Astrocyte (in vitro differentiated cells and primary cell): ENCODE measurements at regions not wholly inside any gene's neighbourhood (a gene's known extent, or its start where the extent isn't known, plus 50 kb on each side); places are given as distances from the start of the nearest gene placed in this dataset.

Source experiments
- DNase-seq: peaks from one replicate; pipeline ENCODE4 v3.0.0-alpha.2; 2010; ENCODE audit warnings: low read depth
- FAIRE-seq: peaks from 2 replicates; lab custom pipeline; 2011; peaks lifted over from hg19 to GRCh38; lab: Jason Lieb, UNC
- H2AFZ ChIP-seq: 2 replicates; pipeline ENCODE4 v1.6.0; 2012; ENCODE audit warnings: low read depth, low read length, inconsistent platforms
- H3K27ac ChIP-seq: 2 replicates; pipeline ENCODE4 v1.5.1; 2011; ENCODE audit warnings: low read depth, low read length, inconsistent platforms
- H3K27me3 ChIP-seq: 2 replicates; pipeline ENCODE4 v1.6.0; 2011; ENCODE audit warnings: low read length, inconsistent platforms; ENCODE audit not compliant: insufficient read depth
- H3K36me3 ChIP-seq: 2 replicates; pipeline ENCODE4 v1.5.1; 2011; ENCODE audit warnings: low read length, inconsistent platforms; ENCODE audit not compliant: insufficient read depth
- H3K4me1 ChIP-seq: 2 replicates; pipeline ENCODE4 v1.5.1; 2011; ENCODE audit warnings: low read length, inconsistent platforms; ENCODE audit not compliant: insufficient read depth
- H3K4me2 ChIP-seq: 2 replicates; pipeline ENCODE4 v1.6.0; 2012; ENCODE audit warnings: low read length, inconsistent platforms
- H3K4me3 ChIP-seq: 2 replicates; pipeline ENCODE4 v1.5.1; 2011; ENCODE audit warnings: low read depth, mild to moderate bottlenecking, low read length, inconsistent platforms; ENCODE audit not compliant: insufficient read depth
- H3K79me2 ChIP-seq: 2 replicates; pipeline ENCODE4 v1.6.0; 2012; ENCODE audit warnings: mild to moderate bottlenecking, low read length, inconsistent platforms; ENCODE audit not compliant: insufficient read depth
- H3K9ac ChIP-seq: 2 replicates; pipeline ENCODE4 v1.6.0; 2012; ENCODE audit warnings: mild to moderate bottlenecking, low read length, inconsistent platforms
- H3K9me3 ChIP-seq: 2 replicates; pipeline ENCODE4 v1.5.1; 2012; ENCODE audit warnings: low read depth, mild to moderate bottlenecking, low read length, inconsistent platforms; ENCODE audit not compliant: insufficient read depth
- H4K20me1 ChIP-seq: 2 replicates; pipeline ENCODE4 v1.6.0; 2012; ENCODE audit warnings: low read length, inconsistent platforms; ENCODE audit not compliant: insufficient read depth
- H3K27ac Mint-ChIP-seq: one replicate; pipeline ENCODE4 v1.8.0; 2021; ENCODE audit warnings: mild to moderate bottlenecking, mixed read lengths; ENCODE audit not compliant: unreplicated experiment
- H3K27me3 Mint-ChIP-seq: one replicate; pipeline ENCODE4 v1.8.0; 2021; ENCODE audit warnings: low read depth, mixed read lengths; ENCODE audit not compliant: unreplicated experiment
- H3K36me3 Mint-ChIP-seq: one replicate; pipeline ENCODE4 v1.8.0; 2021; ENCODE audit warnings: low read depth, mixed read lengths; ENCODE audit not compliant: unreplicated experiment
- H3K4me1 Mint-ChIP-seq: one replicate; pipeline ENCODE4 v1.8.0; 2021; ENCODE audit warnings: low read depth, mixed read lengths; ENCODE audit not compliant: unreplicated experiment
- H3K4me3 Mint-ChIP-seq: one replicate; pipeline ENCODE4 v1.8.0; 2021; ENCODE audit warnings: mild to moderate bottlenecking, moderate library complexity, mixed read lengths; ENCODE audit not compliant: unreplicated experiment
- H3K9me3 Mint-ChIP-seq: one replicate; pipeline ENCODE4 v1.8.0; 2021; ENCODE audit warnings: mild to moderate bottlenecking, mixed read lengths; ENCODE audit not compliant: unreplicated experiment
- CTCF ChIP-seq: IDR thresholded peaks from 2 replicates; pipeline ENCODE4 v1.5.1; 2011; ENCODE audit warnings: low read depth, mild to moderate bottlenecking, inconsistent platforms, low read length, moderate library complexity; ENCODE audit not compliant: insufficient read depth
- EZH2 ChIP-seq: IDR thresholded peaks from 2 replicates; pipeline ENCODE4 v1.6.1; 2012; ENCODE audit warnings: mild to moderate bottlenecking, low read length, inconsistent platforms; ENCODE audit not compliant: insufficient read depth

GRCh38 chr20:48405909-48406308, 421.9 kb downstream of the PREX1 start:
- Histone ChIP-seq H3K27me3 (peaks cover 21% of the 10 kb centered on the region), H3K36me3 (no peaks in the 10 kb centered on the region), H3K4me1 (no peaks in the 10 kb centered on the region), H3K79me2 (no peaks in the 10 kb centered on the region), H3K4me3 (no peak overlapping the region), H3K9me3 (no peaks in the 10 kb centered on the region), H4K20me1 (no peaks in the 10 kb centered on the region), H2AFZ (no peak overlapping the region), H3K27ac (no peak overlapping the region), H3K4me2 (no peak overlapping the region), H3K9ac (no peak overlapping the region)
- TF ChIP-seq EZH2 (no peak), CTCF (no peak)
- Mint-ChIP-seq H3K4me3 (no peak overlapping the region), H3K36me3 (no peaks in the 10 kb centered on the region), H3K4me1 (peaks cover 9% of the 10 kb centered on the region), H3K27me3 (peaks cover 32% of the 10 kb centered on the region), H3K27ac (no peak overlapping the region), H3K9me3 (no peaks in the 10 kb centered on the region)
- FAIRE-seq: no peak
- DNase-seq: no peak

- Histone ChIP-seq H3K4me1 (no peaks in the 10 kb centered on the region), H3K79me2 (no peaks in the 10 kb centered on the region), H3K27ac (no peak overlapping the region), H2AFZ (no peak overlapping the region), H3K27me3 (peaks cover 21% of the 10 kb centered on the region), H3K36me3 (no peaks in the 10 kb centered on the region), H4K20me1 (no peaks in the 10 kb centered on the region), H3K4me3 (no peak overlapping the region), H3K4me2 (no peak overlapping the region), H3K9me3 (no peaks in the 10 kb centered on the region), H3K9ac (no peak overlapping the region)
- Mint-ChIP-seq H3K4me1 (peaks cover 6% of the 10 kb centered on the region), H3K27me3 (peaks cover 34% of the 10 kb centered on the region), H3K27ac (no peak overlapping the region), H3K9me3 (no peaks in the 10 kb centered on the region), H3K36me3 (no peaks in the 10 kb centered on the region), H3K4me3 (no peak overlapping the region)
- DNase-seq (no peak), FAIRE-seq (no peak)
- TF ChIP-seq EZH2 (no peak), CTCF (no peak)
These were observed 423.2 kb downstream of the PREX1 start for GRCh38 chr20:48404598-48404997.

GRCh38 chr20:48403167-48403761, 424.5 kb downstream of the PREX1 start:
- H3K36me3 Mint-ChIP-seq: no peaks in the 10 kb centered on the region
- Histone ChIP-seq H3K9me3 (no peaks in the 10 kb centered on the region), H3K4me1 (no peaks in the 10 kb centered on the region), H3K27ac (no peak overlapping the region), H3K4me2 (no peak overlapping the region), H3K27me3 (peaks cover 18% of the 10 kb centered on the region), H3K79me2 (no peaks in the 10 kb centered on the region), H3K4me3 (no peak overlapping the region), H3K9ac (no peak overlapping the region), H3K36me3 (no peaks in the 10 kb centered on the region), H4K20me1 (no peaks in the 10 kb centered on the region), H2AFZ (no peak overlapping the region)
- H3K4me3 Mint-ChIP-seq: no peak overlapping the region
- TF ChIP-seq CTCF: no peak
- no peak for TF ChIP-seq EZH2
- peaks cover 7% of the 10 kb centered on the region for H3K4me1 Mint-ChIP-seq
- H3K27ac Mint-ChIP-seq: no peak overlapping the region
- FAIRE-seq (no peak), DNase-seq (no peak)
- no peaks in the 10 kb centered on the region for H3K9me3 Mint-ChIP-seq
- H3K27me3 Mint-ChIP-seq: peaks cover 35% of the 10 kb centered on the region
